NCI-H187 (cell line): ENCODE measurements at regions not wholly inside any gene's neighbourhood (a gene's known extent, or its start where the extent isn't known, plus 50 kb on each side); places are given as distances from the start of the nearest gene placed in this dataset.
"Not testable (repeated sequence)": the region's sequence is repeated elsewhere in the genome, so short reads cannot be mapped to it uniquely, and the experiment has no call there.

ENCODE experiments used
- DNase-seq, 2 experiments: peaks; one replicate each; lab custom pipeline; 2025; lab: John Stamatoyannopoulos, UW

- DNase-seq, result not testable (repeated sequence)
Measured at GRCh38 chr11:97010997-97011396, 621.2 kb downstream of the JRKL start.

GRCh38 chr11:97015327-97015726 lies 625.5 kb downstream of the JRKL start:
- DNase-seq, result no peak

GRCh38 chr11:97019305-97019704 lies 629.5 kb downstream of the JRKL start:
- no peak for DNase-seq

GRCh38 chr11:97019754-97020153 lies 629.9 kb downstream of the JRKL start:
- DNase-seq, result no peak

GRCh38 chr11:97022955-97023354 lies 633.1 kb downstream of the JRKL start:
- DNase-seq, result no peak

GRCh38 chr11:97028836-97029406 lies 639.1 kb downstream of the JRKL start:
- DNase-seq, result no peak

GRCh38 chr11:97033178-97033577 lies 643.4 kb downstream of the JRKL start:
- no peak for DNase-seq

GRCh38 chr11:97048481-97048880 lies 658.7 kb downstream of the JRKL start:
- DNase-seq, result no peak

- no peak for DNase-seq
Measured at GRCh38 chr11:97060184-97060583, 670.4 kb downstream of the JRKL start.

GRCh38 chr11:97069160-97069559 lies 679.3 kb downstream of the JRKL start:
- DNase-seq, result no peak

- no peak for DNase-seq
Measured at GRCh38 chr11:97072420-97072819, 682.6 kb downstream of the JRKL start.

GRCh38 chr11:97076666-97077065 lies 686.9 kb downstream of the JRKL start:
- DNase-seq, result not testable (repeated sequence)

GRCh38 chr11:97078443-97078842 lies 688.6 kb downstream of the JRKL start:
- DNase-seq, result no peak

- DNase-seq, result no peak
Measured at GRCh38 chr11:97079244-97079643, 689.4 kb downstream of the JRKL start.

- DNase-seq, result no peak
Measured at GRCh38 chr11:97087419-97087818, 697.6 kb downstream of the JRKL start.

- DNase-seq, result no peak
Measured at GRCh38 chr11:97092823-97093222, 703.0 kb downstream of the JRKL start.

- not testable (repeated sequence) for DNase-seq
Measured at GRCh38 chr11:97102180-97102579, 712.4 kb downstream of the JRKL start.

- DNase-seq, result no peak
Measured at GRCh38 chr11:97107604-97108003, 717.8 kb downstream of the JRKL start.

GRCh38 chr11:97109078-97109477 lies 719.3 kb downstream of the JRKL start:
- no peak for DNase-seq

- no peak for DNase-seq
Measured at GRCh38 chr11:97110376-97110775, 720.6 kb downstream of the JRKL start.

- no peak for DNase-seq
Measured at GRCh38 chr11:97111559-97111958, 721.7 kb downstream of the JRKL start.

GRCh38 chr11:97118614-97119200 lies 728.9 kb downstream of the JRKL start:
- no peak for DNase-seq

- DNase-seq, result no peak
Measured at GRCh38 chr11:97123237-97123636, 733.4 kb downstream of the JRKL start.

- DNase-seq, result no peak
Measured at GRCh38 chr11:97136067-97136466, 746.3 kb downstream of the JRKL start.
